Adipose tissue (tissue), 3 donors: ENCODE measurements at regions not wholly inside any gene's neighbourhood (a gene's known extent, or its start where the extent isn't known, plus 50 kb on each side); places are given as distances from the start of the nearest gene placed in this dataset.
"Not testable (repeated sequence)": the region's sequence is repeated elsewhere in the genome, so short reads cannot be mapped to it uniquely, and the experiment has no call there.

ENCODE experiments used
- H3K27ac ChIP-seq: one replicate; pipeline ENCODE4 v1.5.1; 2013; ENCODE audit warnings: low read depth, low read length
- WGBS, 3 donors: extraction: QIAGEN DNeasy Blood & Tissue Kit; methylation state at CpG; one replicate each; pipeline ENCODE4 v1.1.7; 2013; 5-methylcytosine and 5-hydroxymethylcytosine counted together
- donor health status: healthy with polysubstance abuse.
- donor health status: Bipolar disorder and iron deficiency.
- donor health status: healthy.

- H3K27ac ChIP-seq, result no peak overlapping the region
- WGBS, 3 donors, result 50 to 73% (median 63%) methylated on average over 5 of the region's 5 CpGs
Measured at GRCh38 chr3:15936312-15936711, 138.5 kb upstream of the ANKRD28 start.

- no peak overlapping the region for H3K27ac ChIP-seq
Measured at GRCh38 chr3:15940641-15941040, 142.9 kb upstream of the ANKRD28 start.

GRCh38 chr3:15941457-15941856 lies 143.7 kb upstream of the ANKRD28 start:
- 80 to 84% (median 81%) methylated on average over 2 of the region's 2 CpGs for WGBS, 3 donors

More at GRCh38 chr3:15940641-15941040, 142.9 kb upstream of the ANKRD28 start:
- WGBS, 3 donors, result 94 to 95% (median 95%) methylated on average over 1 of the region's 1 CpG

GRCh38 chr3:15941958-15942357 lies 144.2 kb upstream of the ANKRD28 start:
- H3K27ac ChIP-seq, result no peak overlapping the region
- 96 to 97% (median 97%) methylated on average over 1 of the region's 1 CpG for WGBS, 3 donors

More at GRCh38 chr3:15941457-15941856, 143.7 kb upstream of the ANKRD28 start:
- not testable (repeated sequence) for H3K27ac ChIP-seq

- no peak overlapping the region for H3K27ac ChIP-seq
Measured at GRCh38 chr3:15942462-15942861, 144.7 kb upstream of the ANKRD28 start.

GRCh38 chr3:15942936-15943335 lies 145.2 kb upstream of the ANKRD28 start:
- no peak overlapping the region for H3K27ac ChIP-seq
- WGBS, 3 donors, result 96 to 100% (median 98%) methylated on average over 2 of the region's 2 CpGs

GRCh38 chr3:15948388-15948787 lies 150.6 kb upstream of the ANKRD28 start:
- no peak overlapping the region for H3K27ac ChIP-seq
- 49 to 60% (median 58%) methylated on average over 1 of the region's 1 CpG for whole genome bisulfite sequencing, 3 donors

- WGBS, 3 donors, result 49 to 94% (median 89%) methylated on average over 2 of the region's 2 CpGs
- no peak overlapping the region for H3K27ac ChIP-seq
Measured at GRCh38 chr3:15952543-15953175, 154.9 kb upstream of the ANKRD28 start.

GRCh38 chr3:15953841-15954240 lies 156.1 kb upstream of the ANKRD28 start:
- no peak overlapping the region for H3K27ac ChIP-seq

GRCh38 chr3:15955968-15956367 lies 158.2 kb upstream of the ANKRD28 start:
- no peak overlapping the region for H3K27ac ChIP-seq
- 66 to 71% (median 68%) methylated on average over 1 of the region's 1 CpG for WGBS, 3 donors

GRCh38 chr3:15958692-15959433 lies 161.1 kb upstream of the ANKRD28 start:
- 73 to 84% (median 81%) methylated on average over 3 of the region's 3 CpGs for WGBS, 3 donors
- no peak overlapping the region for H3K27ac ChIP-seq

GRCh38 chr3:15959434-15959811 lies 161.6 kb upstream of the ANKRD28 start:
- H3K27ac ChIP-seq, result no peak overlapping the region
- 34 to 82% (median 48%) methylated on average over 2 of the region's 2 CpGs for WGBS, 3 donors

- WGBS, 3 donors, result 44 to 76% (median 46%) methylated on average over 17 of the region's 17 CpGs
- H3K27ac ChIP-seq, result no peak overlapping the region
Measured at GRCh38 chr3:15964605-15965442, 167.0 kb upstream of the ANKRD28 start.

GRCh38 chr3:15967577-15967976 lies 169.8 kb upstream of the ANKRD28 start:
- no peak overlapping the region for H3K27ac ChIP-seq
- WGBS, 3 donors, result 58 to 81% (median 66%) methylated on average over 3 of the region's 3 CpGs

- 84 to 92% (median 87%) methylated on average over 5 of the region's 5 CpGs for WGBS, 3 donors
- H3K27ac ChIP-seq, result no peak overlapping the region
Measured at GRCh38 chr3:15969874-15970640, 172.3 kb upstream of the ANKRD28 start.

- WGBS, 3 donors, result 91 to 93% (median 92%) methylated on average over 8 of the region's 8 CpGs
- H3K27ac ChIP-seq, result no peak overlapping the region
Measured at GRCh38 chr3:15973414-15973813, 175.6 kb upstream of the ANKRD28 start.

- no peak overlapping the region for H3K27ac ChIP-seq
- 51 to 91% (median 70%) methylated on average over 1 of the region's 1 CpG for WGBS, 3 donors
Measured at GRCh38 chr3:15973940-15974339, 176.2 kb upstream of the ANKRD28 start.

GRCh38 chr3:15974647-15975046 lies 176.9 kb upstream of the ANKRD28 start:
- WGBS, 3 donors, result 28 to 31% (median 30%) methylated on average over 6 of the region's 6 CpGs

GRCh38 chr3:15976524-15976923 lies 178.7 kb upstream of the ANKRD28 start:
- no peak overlapping the region for H3K27ac ChIP-seq
- 54 to 73% (median 63%) methylated on average over 2 of the region's 2 CpGs for WGBS, 3 donors

More at GRCh38 chr3:15974647-15975046, 176.9 kb upstream of the ANKRD28 start:
- no peak overlapping the region for H3K27ac ChIP-seq
